ENCODE measurements at regions not wholly inside any gene's neighbourhood (a gene's known extent, or its start where the extent isn't known, plus 50 kb on each side); places are given as distances from the start of the nearest gene placed in this dataset.

DNA sequence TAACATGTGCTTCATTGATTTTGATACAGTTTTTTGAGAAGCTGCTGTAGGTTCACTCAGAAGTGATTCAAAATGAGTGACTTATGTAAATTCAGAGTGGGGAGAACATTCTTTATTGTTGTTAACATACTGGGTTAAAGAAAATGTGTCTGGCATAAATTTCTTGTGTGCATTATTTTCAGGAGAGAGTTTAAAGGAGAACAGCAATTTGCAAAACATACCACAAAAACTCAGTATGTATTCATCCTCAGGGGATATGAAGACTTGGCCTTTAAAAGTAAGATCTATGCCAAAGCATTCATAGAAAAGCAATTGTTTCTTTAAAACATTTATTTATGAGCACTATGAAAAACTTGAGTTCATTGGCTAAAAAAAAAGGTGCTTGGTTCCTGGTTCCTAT, 1089.8 kb downstream of the ROBO2 start:
- no TSS peak for BruUV-seq (replicated peaks)
- no peaks in the 10 kb centered on the region for H3K9me1 ChIP-seq (replicated peaks; ENCODE audit: control insufficient read depth, extremely low read depth, insufficient read depth, low read length)
- dilution Hi-C loops (cut with MboI; ENCODE audit: extremely low pct_ligation_motif_present, low sequenced_read_pairs) (no loop called here), intact Hi-C loops (cut with micrococcal nuclease) (no loop called here)
- TF ChIP-seq POLR2AphosphoS5 (IDR thresholded peaks at IDR 0.05; ENCODE audit: insufficient read depth, low read depth, low read length) (no peak), MYC (IDR thresholded peaks at IDR 0.05; ENCODE audit: low read depth, low read length) (no peak), EZH2 (IDR thresholded peaks at IDR 0.05; ENCODE audit: borderline replicate concordance, low read depth, low read length, severe bottlenecking) (no peak), FOS (IDR thresholded peaks at IDR 0.05; ENCODE audit: borderline replicate concordance, insufficient read depth, low read length) (no peak), POLR2A (IDR thresholded peaks at IDR 0.05; ENCODE audit: low read depth, low read length) (no peak), MAX (IDR thresholded peaks at IDR 0.05; ENCODE audit: insufficient read depth, insufficient read length) (no peak), GATA2 (IDR thresholded peaks at IDR 0.05; ENCODE audit: insufficient read depth, insufficient read length, low read depth, low read length) (no peak), JUN (IDR thresholded peaks at IDR 0.05; ENCODE audit: borderline replicate concordance, insufficient read depth, insufficient read length, low read depth) (no peak)
- TF ChIP-seq, protein P1, sequence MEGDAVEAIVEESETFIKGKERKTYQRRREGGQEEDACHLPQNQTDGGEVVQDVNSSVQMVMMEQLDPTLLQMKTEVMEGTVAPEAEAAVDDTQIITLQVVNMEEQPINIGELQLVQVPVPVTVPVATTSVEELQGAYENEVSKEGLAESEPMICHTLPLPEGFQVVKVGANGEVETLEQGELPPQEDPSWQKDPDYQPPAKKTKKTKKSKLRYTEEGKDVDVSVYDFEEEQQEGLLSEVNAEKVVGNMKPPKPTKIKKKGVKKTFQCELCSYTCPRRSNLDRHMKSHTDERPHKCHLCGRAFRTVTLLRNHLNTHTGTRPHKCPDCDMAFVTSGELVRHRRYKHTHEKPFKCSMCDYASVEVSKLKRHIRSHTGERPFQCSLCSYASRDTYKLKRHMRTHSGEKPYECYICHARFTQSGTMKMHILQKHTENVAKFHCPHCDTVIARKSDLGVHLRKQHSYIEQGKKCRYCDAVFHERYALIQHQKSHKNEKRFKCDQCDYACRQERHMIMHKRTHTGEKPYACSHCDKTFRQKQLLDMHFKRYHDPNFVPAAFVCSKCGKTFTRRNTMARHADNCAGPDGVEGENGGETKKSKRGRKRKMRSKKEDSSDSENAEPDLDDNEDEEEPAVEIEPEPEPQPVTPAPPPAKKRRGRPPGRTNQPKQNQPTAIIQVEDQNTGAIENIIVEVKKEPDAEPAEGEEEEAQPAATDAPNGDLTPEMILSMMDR (IDR thresholded peaks at IDR 0.05; ENCODE audit: extremely low read depth in 1 of 2, insufficient read depth in 1 of 2, low read depth in 1 of 2, low read length in 2 of 2), result no peak
- H3K9ac ChIP-seq (replicated peaks; ENCODE audit: extremely low read depth, insufficient read depth, low read length), result no peak overlapping the region
- CTCF ChIA-PET, result no interaction called here
- no peaks in the 10 kb centered on the region for H3K27me3 ChIP-seq (ENCODE audit: control insufficient read depth in 2 of 2, insufficient read depth in 2 of 2, low read length in 2 of 2)
- no peaks in the 10 kb centered on the region for H3K4me1 ChIP-seq (ENCODE audit: control insufficient read depth, extremely low read depth, insufficient read depth, low read length)
- no peak overlapping the region for H3K27ac ChIP-seq (ENCODE audit: insufficient read depth, low read depth, low read length)
- H3K36me3 ChIP-seq (ENCODE audit: control insufficient read depth in 2 of 2, extremely low read depth in 1 of 2, insufficient read depth in 2 of 2, low read length in 2 of 2), result no peaks in the 10 kb centered on the region
- H4K20me1 ChIP-seq (replicated peaks; ENCODE audit: control insufficient read depth, extremely low read depth, insufficient read depth, low read length), result no peaks in the 10 kb centered on the region
- H3K9me3 ChIP-seq (replicated peaks; ENCODE audit: control insufficient read depth, insufficient read depth, low read length), result no peaks in the 10 kb centered on the region
- H3K4me2 ChIP-seq (ENCODE audit: insufficient read depth, low read length), result no peak overlapping the region
- FAIRE-seq (no peak), DNase-seq (ENCODE audit: low read depth, low spot score) (no peak)
- no peak overlapping the region for H2AFZ ChIP-seq (ENCODE audit: low read depth, low read length)
- POLR2A ChIA-PET, result no interaction called here
- no peaks in the 10 kb centered on the region for H3K79me2 ChIP-seq (ENCODE audit: control insufficient read depth, insufficient read depth, low read length)
- no peak overlapping the region for H3K4me3 ChIP-seq (replicated peaks in 1 of 3; ENCODE audit: insufficient read depth in 1 of 3, low read depth in 1 of 3, low read length in 3 of 3)

Measured in endothelial cell of umbilical vein (primary cell).